ENCODE measurements at regions not wholly inside any gene's neighbourhood (a gene's known extent, or its start where the extent isn't known, plus 50 kb on each side); places are given as distances from the start of the nearest gene placed in this dataset.

- in situ Hi-C loops (cut with MboI; ENCODE audit: low sequenced_read_pairs, unreplicated experiment) = no loop called here
- DNase-seq (ENCODE audit: low spot score) = no peak
- TF ChIP-seq CTCF (IDR thresholded peaks at IDR 0.05; ENCODE audit: borderline replicate concordance, control extremely low read depth, extremely low read depth, insufficient read depth, missing control alignments) = no peak
Observed at GRCh38 chr5:76016258-76016657, 66.9 kb upstream of the SV2C start.

GRCh38 chr5:76014005-76014404 is 69.2 kb upstream of the SV2C start:
- TF ChIP-seq CTCF (IDR thresholded peaks at IDR 0.05; ENCODE audit: borderline replicate concordance, control extremely low read depth, extremely low read depth, insufficient read depth, missing control alignments) = no peak
- no peak for DNase-seq (ENCODE audit: low spot score)
- in situ Hi-C loops (cut with MboI; ENCODE audit: low sequenced_read_pairs, unreplicated experiment) = no loop called here

- peak; percentile 29 for DNase-seq (ENCODE audit: low spot score)
- TF ChIP-seq CTCF (IDR thresholded peaks at IDR 0.05; ENCODE audit: borderline replicate concordance, control extremely low read depth, extremely low read depth, insufficient read depth, missing control alignments) = no peak
- in situ Hi-C loops (cut with MboI; ENCODE audit: low sequenced_read_pairs, unreplicated experiment) = no loop called here
Observed at GRCh38 chr5:76007904-76008303, 75.3 kb upstream of the SV2C start.

- no peak for TF ChIP-seq CTCF (IDR thresholded peaks at IDR 0.05; ENCODE audit: borderline replicate concordance, control extremely low read depth, extremely low read depth, insufficient read depth, missing control alignments)
- no peak for DNase-seq (ENCODE audit: low spot score)
- in situ Hi-C loops (cut with MboI; ENCODE audit: low sequenced_read_pairs, unreplicated experiment) = no loop called here
Observed at GRCh38 chr5:76000582-76000981, 82.6 kb upstream of the SV2C start.

- no peak for DNase-seq (ENCODE audit: low spot score)
- in situ Hi-C loops (cut with MboI; ENCODE audit: low sequenced_read_pairs, unreplicated experiment) = no loop called here
- TF ChIP-seq CTCF (IDR thresholded peaks at IDR 0.05; ENCODE audit: borderline replicate concordance, control extremely low read depth, extremely low read depth, insufficient read depth, missing control alignments) = no peak
Observed at GRCh38 chr5:75993643-75994520, 89.3 kb upstream of the SV2C start.

- in situ Hi-C loops (cut with MboI; ENCODE audit: low sequenced_read_pairs, unreplicated experiment) = no loop called here
- no peak for TF ChIP-seq CTCF (IDR thresholded peaks at IDR 0.05; ENCODE audit: borderline replicate concordance, control extremely low read depth, extremely low read depth, insufficient read depth, missing control alignments)
- peak; percentile 11 for DNase-seq (ENCODE audit: low spot score)
Observed at GRCh38 chr5:75993183-75993582, 90.0 kb upstream of the SV2C start.
